HG03060 (cell line): ENCODE measurements at regions not wholly inside any gene's neighbourhood (a gene's known extent, or its start where the extent isn't known, plus 50 kb on each side); places are given as distances from the start of the nearest gene placed in this dataset.
"Not testable (repeated sequence)": the region's sequence is repeated elsewhere in the genome, so short reads cannot be mapped to it uniquely, and the experiment has no call there.

Source experiments
- ATAC-seq: cut with Tn5 transposase; IDR thresholded peaks from one replicate; pipeline ENCODE4 v1.9.1; 2021; ENCODE audit warnings: low read depth, moderate number of reproducible peaks; ENCODE audit not compliant: unreplicated experiment

DNA sequence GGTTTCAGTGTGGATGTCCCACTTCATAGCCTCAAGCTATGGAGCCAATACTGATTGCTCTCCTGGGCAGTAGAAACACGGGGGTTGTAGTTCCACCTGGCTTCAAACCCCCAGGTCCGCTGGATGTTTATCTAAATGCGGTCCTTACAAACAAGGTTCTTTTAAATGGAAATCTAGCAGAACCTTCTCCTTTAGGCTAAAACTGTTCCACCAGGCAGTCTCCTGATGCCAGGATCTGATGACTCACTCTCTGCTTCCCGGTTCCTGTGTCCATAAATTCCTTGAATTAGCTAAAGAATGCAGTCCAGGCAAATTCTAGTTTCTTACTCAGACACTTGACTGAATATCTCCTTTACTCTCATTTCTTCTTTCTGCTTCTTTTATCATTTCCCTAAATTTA lies 108.4 kb upstream of the FAM3C start:
- no peak for ATAC-seq

DNA sequence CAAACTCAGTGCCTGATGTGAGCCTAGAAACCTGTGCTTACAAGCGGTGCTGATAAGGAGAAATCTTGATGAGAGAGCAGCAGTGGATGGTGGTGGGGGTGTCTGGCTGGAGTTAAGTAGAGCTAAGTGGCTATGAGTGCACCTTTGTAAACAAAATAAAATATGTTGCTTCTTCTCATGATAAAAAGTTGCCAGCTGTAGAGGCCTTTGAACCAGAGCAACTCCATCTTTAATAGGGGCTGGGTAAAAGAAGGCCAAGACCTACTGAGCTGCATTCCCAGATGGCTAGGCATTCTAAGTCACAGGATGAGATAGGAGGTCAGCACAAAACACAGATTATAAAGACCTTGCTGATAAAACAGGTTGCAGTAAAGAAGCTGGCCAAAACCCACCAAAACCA lies 107.6 kb upstream of the FAM3C start:
- ATAC-seq: no peak

DNA sequence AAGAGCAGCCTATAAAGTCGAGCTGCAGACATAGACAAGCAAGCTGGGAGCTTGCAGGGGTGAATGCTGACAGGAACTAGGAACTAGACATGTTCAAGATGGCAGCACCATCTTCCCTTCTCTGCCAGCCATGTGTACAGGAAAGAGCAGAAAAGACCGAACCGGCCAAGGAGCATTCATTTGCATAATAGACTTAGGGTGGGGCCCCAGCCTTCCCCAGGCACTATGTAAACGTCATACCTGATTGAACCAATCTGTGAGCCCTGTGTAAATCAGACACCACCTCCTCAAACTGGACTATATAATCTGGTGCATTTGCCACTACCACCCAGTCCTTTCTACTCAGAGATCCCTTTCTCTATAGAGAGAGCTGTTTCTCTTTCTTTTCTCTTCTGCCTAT lies 106.9 kb upstream of the FAM3C start:
- no peak for ATAC-seq

DNA sequence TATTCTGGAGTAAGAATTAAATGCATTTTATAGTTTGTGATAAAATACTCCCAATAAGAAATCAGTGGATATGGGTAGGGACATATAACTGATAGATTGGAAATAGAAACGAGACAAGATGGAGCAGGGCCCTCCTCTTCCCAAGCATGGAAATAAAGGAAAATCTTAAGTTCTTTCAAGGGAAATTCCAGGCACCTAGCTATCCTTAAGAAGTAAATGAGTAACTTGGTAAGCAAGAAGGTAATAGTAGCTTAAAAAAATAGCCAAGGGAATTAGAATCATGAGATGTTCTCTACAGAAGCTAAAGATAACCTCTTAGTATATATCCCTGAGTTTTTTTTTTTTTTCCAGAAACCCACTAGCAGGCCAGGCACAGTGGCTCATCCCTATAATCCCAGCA lies 105.5 kb upstream of the FAM3C start:
- ATAC-seq: no peak

DNA sequence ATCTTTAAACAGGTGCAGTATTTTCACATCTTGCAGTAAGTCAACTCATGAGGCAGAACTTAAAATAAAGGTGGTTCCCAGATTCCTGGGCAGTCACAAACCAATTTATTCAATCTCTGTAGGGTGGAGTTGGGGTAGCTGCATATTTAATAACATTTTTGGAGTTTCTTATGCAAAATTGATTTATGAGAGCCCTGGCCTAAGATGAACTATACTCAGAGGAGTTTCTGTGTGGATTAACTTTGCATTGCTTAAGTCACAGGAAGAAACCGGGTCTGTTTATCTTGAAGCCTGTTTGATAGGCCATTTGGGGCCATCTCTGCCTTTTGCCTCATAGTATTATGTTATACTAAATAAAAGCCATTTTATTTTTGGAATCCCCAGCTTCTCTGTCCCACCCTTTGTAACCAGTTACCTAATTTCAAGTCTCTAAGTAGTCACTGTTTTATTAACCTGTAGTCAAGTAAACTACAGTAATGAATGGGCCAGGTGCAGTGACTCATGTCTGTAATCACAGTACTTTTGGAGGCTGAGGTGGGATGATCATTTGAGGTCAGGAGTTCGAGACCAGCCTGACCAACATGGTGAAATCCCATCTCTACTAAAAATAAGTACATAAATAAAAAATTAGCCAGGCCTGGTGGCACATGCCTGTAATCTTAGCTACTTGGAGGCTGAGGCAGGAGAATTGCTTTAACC lies 104.4 kb upstream of the FAM3C start:
- ATAC-seq: no peak

DNA sequence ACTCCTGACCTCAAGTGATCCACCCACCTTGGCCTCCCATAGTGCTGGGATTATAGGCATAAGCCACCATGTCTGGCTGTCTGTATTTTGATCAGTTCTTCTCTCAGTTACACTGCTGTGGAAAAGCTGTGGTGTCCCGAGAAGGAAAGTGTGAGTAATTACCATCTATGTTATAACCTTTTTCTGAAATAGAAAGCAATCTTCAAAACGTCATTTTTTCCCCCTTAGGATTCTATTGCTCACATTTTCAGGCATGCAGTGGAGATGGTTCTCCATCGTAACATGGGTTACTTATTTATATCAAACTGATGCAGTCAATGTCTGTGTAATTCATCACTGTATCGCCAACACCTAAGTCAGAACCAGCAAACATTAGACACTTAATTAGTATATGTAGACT lies 103.5 kb upstream of the FAM3C start:
- no peak for ATAC-seq

DNA sequence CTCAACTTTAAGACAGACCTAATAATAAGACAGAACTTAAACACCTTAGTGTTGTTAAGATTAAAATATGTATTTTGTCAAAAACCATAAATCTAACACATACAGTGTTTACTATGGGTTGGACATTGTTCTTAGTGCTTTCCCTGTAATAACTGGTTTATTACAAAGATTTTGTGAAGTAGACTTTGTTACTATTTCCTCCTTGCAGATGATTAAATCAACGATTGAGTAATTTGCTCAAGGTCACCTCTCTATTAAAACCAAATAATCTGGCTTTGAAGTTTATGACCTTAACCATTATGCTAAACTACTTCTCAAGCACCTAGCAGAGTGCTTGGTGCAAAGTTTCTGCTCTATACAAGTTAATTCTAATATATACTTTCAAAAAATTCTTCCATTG lies 102.7 kb upstream of the FAM3C start:
- no peak for ATAC-seq

DNA sequence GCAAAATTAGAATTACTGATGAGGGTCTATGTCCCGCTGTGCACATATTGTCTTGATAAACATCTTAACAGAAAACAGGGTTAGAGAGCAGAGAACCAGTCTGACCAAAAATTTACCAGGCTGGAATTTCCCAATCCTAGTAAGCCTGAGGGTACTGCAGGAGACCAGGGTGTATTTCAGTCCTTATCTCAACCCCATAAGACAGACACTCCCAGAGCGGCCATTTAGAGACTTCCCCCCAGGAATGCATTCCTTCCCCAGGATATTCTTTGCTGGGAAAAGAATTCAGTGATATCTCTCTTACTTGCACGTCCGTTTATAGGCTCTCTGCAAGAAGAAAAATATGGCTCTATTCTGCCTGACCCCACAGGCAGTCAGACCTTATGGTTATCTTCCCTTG lies 101.4 kb upstream of the FAM3C start:
- ATAC-seq: not testable (repeated sequence)

DNA sequence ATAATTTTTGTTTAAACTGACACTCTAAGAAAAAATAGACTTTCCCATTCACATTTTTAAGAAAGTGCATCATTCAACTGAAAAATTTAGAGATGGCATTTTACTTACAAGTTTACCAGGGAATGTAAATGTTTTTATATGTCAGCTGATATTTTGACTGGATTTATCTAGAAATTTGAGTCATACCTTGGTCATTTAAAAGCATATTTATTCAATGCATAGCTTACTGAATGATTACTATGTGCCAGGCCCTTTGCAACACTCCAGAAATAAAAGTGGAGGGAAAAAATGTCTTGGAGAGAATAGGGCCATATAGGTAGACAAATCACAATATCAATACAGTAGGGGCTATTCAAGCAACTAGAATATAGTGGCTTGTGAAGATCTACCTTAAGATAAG lies 98.4 kb upstream of the FAM3C start:
- ATAC-seq: no peak

DNA sequence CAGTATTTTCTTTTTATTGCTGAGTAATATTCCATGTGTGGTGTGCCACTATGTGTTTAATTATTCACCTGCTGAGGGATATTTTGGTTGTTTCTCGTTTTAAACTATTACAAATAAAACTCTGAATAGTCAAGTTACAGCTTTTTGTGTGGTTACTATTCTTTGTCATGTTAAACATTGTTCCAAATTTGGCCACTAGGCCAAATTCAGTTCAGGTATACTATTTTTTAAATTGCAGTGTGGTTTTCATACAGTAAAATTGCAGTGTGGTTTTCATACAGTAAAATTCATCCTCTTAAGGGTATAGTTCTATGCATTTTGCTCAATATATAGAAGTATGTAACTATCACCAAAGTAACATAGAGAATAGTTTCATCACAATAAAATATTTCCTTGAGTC lies 97.4 kb upstream of the FAM3C start:
- no peak for ATAC-seq

DNA sequence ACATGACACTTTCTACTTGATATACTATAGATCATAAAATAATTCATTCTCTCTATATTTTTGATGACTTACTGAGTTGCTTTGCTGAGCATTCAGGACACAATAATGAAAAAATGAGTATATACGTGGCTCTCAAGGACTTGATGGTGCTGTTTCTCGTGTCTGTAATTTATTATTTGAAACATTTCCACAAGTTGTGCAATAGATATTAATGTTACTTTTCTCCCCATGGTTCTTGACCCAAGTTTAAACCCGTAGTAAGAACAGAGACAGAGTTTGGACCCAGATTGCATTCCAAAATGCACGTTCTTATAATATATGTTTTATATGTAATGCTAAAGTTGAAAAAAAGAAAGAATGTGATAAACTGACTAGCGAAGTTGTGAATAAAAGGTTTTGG lies 94.2 kb upstream of the FAM3C start:
- no peak for ATAC-seq

DNA sequence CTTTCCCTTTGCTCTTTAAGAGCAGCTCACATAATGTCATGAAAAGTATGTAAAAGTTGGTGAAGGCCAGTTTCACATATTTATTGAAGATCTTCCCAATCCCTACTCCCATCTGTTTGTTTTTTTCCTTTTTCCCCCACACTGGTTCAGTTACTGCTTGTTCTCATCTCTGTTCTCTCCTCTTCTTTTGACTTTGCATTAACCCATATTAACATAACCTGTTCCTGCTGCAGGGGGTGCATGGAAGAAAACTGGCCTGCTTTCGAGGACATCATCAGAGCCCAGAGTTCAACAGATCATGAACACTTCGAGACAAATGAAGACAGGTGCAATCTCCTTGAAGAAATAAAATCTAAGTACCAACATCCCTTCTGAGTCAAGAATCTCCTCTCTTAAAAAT lies 93.3 kb upstream of the FAM3C start:
- ATAC-seq: no peak

DNA sequence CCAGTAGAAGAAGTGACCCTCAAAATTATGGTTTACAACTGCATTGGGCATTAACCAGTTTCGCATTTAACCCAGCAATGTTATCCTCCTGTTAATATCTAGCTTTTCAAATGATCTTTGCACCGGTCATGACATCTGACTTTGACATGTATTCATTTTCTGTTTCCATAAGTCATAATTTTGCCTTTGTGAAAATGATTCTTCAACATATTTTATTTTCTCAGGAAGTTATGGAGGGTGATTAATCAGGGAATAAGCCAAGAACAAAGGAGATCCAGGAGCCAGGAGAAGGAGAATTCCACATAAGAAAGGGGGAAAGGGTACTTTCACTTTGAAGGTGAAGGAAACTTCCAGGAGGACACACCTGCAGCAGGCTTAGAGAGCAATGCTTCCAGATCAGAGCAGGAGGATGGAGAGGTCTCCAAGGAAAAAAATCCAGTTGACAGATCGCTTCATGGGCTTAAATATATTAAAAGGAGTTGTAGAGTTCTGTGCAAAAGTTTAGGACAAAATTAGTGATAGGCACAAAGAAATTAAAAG lies 92.1 kb upstream of the FAM3C start:
- ATAC-seq: no peak

DNA sequence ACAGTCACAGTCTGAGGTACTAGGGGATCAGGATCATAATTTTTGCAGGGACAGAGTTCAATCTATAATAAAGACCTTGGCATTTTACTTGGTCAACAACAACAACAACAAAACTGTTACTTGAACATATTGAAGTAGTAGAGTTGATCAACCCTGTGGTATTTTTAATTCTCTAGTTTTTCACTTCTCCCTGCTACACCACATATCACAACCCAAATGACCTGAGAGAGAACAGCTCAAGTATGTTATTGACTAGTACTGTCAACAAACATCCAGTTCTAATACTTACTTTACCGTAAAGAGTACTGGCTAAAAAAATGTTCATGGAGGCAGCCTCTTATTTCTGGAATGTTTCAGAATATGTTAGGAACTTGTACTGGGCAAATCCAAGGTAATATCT lies 90.5 kb upstream of the FAM3C start:
- no peak for ATAC-seq

DNA sequence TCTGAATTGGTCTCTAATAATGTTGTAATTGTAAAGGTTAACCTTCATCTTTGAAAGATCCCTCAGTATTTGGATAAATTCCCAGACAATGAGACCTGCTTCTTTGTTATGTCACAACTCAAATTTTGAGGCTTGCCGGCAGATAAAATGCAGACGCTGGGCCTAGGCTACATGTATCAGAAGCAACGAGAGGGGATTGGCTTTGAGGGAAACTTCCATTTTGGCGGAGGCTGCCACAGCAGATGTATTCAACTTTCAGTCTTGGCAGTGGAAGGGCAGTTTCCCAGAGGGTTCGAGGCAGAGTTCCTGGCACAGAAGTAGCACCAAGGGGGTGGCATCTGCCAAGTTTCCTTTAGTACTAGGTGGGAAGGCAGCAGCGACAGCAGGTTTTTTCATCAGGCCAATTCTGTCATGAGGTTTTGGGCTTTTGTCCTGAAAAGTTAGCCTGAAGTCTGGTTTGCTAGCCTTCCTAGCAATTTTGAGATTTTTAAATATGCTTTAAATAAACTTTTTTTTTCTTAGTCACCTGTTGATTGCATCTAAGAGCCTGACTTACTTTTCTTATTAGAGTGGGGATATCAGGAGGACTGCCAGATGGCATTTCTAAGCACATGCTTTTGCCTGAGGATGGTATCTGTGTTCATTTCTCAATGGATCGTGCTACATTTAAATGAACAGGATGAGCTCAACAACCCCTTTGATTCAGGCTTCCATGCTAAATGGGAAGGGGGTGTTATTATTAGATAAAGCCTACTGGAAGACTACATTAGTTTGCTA lies 89.5 kb upstream of the FAM3C start:
- ATAC-seq: no peak

DNA sequence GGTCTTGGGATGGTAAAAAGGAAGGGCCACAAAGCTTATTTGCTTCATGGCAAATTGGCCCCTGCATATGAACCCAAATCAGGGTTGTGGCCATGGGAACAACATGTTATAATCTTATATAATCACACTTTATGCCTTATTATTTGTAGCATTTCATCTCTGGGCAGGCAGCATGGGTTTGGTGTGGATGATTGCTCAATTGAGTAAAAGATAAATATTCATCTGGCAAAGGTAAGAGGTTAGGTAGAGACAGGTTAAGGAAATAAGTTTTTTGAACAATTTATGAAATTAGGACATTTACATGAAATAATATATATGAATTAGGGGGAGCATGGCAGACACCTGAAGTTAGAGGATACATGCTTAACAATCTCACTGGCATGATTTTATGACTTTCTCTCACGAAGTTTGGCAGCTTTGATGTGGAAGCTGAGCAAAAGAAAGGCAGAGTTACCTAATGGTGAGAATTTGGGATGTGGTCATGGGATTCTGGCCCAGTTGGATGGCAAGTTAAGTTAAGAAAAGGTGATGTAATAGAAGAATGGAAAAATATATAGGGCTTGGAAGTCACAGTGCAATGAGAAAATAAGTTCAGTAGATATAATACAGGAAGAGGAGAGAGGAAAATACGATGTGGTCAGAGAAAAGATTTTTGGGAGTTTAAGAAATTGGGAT lies 88.1 kb upstream of the FAM3C start:
- no peak for ATAC-seq

DNA sequence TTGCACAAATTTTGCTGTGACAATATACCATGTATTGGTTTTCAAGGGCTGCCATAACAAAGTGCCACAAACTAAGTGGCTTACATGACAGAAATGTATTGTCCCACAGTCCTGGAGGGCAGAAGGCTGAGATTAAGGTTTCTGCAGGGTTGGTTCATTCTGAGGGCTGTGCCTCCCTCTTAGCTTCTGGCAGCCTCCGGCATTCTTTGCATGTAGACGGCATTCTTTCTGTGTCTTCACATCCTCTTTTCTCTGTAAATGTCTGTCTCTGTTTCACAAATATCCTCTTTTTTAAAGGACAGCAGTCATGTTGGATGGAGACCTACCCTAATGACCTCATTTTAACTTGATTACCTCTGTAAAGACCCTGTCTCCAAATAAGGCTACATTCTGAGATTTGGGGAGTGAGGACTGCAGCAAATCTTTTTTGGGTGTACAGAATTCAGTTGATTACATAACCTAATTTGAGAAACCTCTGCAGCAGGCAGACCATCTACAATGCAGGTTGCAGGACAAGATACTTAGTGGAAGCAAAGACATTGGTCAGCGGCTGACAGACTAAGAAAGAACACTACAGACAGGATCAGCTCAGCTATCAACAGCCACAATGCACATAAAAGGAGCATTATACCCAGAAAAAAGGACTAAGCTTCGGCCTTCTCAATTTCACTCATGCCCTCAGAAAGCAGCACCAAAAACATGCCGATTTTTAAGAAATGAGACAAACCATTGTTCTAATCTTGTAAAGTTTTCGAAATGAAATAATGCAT lies 84.6 kb upstream of the FAM3C start:
- no peak for ATAC-seq

DNA sequence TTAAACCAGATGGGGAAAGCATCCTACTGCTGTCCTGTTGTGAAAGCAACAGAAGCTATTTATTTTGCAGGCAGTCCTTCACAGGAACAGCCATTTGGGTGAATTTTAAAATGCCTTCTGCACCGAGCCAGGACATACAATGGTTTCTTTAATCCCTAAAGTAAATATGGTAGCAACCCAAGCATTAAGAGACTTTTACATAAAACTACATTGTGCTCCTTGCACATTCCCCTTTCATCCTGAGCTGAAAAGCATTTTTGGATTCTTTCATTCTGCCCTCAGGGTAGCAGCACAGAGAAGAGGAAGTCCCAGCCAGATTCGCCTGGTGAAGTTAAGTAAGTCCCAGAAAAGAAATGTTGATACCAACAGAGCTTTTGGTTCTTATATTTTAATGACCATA lies 84.0 kb upstream of the FAM3C start:
- ATAC-seq: no peak

DNA sequence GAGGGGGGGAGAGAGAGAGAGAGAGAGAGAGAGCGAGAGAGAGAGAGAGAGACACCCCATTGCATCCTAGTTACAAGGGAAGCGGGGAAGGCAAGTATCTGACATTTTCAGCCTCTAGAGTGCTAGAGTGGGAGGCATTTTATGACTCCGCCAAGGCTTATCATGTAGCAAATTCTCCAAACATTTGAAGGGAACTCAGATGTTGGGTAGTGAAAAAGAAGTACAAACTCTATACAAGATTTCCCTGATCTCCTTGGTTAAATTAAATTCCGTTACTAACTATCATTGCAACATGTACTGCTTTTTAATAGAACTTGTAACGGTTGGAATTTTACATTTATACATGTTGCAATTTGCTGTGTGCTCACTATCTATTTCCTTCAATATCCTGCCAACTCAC lies 83.4 kb upstream of the FAM3C start:
- ATAC-seq: no peak

DNA sequence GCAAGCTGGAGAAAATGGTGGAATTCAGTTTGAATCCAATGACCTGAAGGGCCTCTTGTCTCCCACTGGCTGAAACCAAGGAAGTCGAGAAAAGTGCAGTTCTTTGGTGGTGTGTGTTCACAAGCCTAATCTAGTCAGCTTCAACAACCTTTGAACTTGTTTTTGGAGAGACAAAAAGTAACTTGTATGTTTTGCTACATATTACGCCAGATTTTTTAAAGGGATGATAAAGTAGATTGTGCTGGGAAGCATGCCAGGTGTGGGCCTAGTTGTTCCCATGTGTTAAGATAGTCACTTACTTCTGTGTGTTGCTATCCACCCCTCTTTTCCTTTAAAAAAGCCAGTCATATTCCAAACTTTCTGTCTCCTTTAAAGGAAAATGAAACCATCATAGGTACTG lies 79.7 kb upstream of the FAM3C start:
- no peak for ATAC-seq

DNA sequence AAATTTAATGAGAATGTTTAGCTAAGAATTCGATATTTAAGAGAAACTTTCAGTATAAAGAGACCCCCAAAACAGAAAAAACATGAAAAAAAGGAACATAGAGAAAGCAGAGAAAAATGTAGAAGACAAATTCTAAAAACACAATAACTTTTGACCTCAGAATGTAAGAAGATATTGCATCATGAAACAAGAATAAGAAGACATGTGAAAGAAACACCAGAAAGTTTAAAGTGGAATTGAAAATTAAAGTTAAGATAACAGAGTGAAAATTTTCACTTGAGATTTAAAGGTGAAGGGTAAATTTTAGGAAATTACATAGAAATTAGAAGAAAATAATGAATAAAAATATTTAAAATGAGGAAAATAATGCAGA lies 78.2 kb upstream of the FAM3C start:
- no peak for ATAC-seq
